ENCODE measurements at regions not wholly inside any gene's neighbourhood (a gene's known extent, or its start where the extent isn't known, plus 50 kb on each side); places are given as distances from the start of the nearest gene placed in this dataset.

- H3K27me3 ChIP-seq (ENCODE audit: control insufficient read depth in 2 of 2, insufficient read depth in 2 of 2, low read length in 2 of 2) = no peaks in the 10 kb centered on the region
- H3K9ac ChIP-seq (ENCODE audit: insufficient read depth in 1 of 2, low read depth in 2 of 2, low read length in 2 of 2) = no peak overlapping the region
- ChIA-PET CTCF (ENCODE audit: low intra/inter-chr PET ratio) (no interaction called here), POLR2A (no interaction called here)
- no peak overlapping the region for H3K27ac ChIP-seq (ENCODE audit: extremely low read depth, low read depth, low read length)
- H3K36me3 ChIP-seq (ENCODE audit: control insufficient read depth, insufficient read depth, low read length) = no peaks in the 10 kb centered on the region
- no peaks in the 10 kb centered on the region for H3K79me2 ChIP-seq (ENCODE audit: control insufficient read depth, insufficient read depth, low read length)
- peak overlapping the region; percentile 69; the same call in 1 of the 2 replicates for H3K4me2 ChIP-seq (ENCODE audit: insufficient read depth, low read length)
- FAIRE-seq (no peak), ATAC-seq (no peak), DNase-seq (ENCODE audit: extremely low read depth in 1 of 4, low spot score in 3 of 4) (no peak)
- intact Hi-C loops (cut with micrococcal nuclease) (no loop called here), in situ Hi-C loops (cut with MboI) (no loop called here)
- no peak for TF ChIP-seq MLLT1 (IDR thresholded peaks at IDR 0.05)
- TF ChIP-seq ZC3H4 (CRISPR knock-in tag; IDR thresholded peaks at IDR 0.05; ENCODE audit: borderline replicate concordance) = no peak
- no peak for TF ChIP-seq CHD1 (IDR thresholded peaks at IDR 0.05; ENCODE audit: low read length)
- no peak for TF ChIP-seq FIP1L1 (IDR thresholded peaks at IDR 0.05; ENCODE audit: low read depth, low read length, poor library complexity, severe bottlenecking)
- no peak for TF ChIP-seq RAD51 (IDR thresholded peaks at IDR 0.05; ENCODE audit: borderline replicate concordance, low read depth)
- TF ChIP-seq JUNB (CRISPR knock-in tag; conservative IDR thresholded peaks at IDR 0.05) = no peak
- TF ChIP-seq HSF4 (CRISPR knock-in tag; IDR thresholded peaks at IDR 0.05; ENCODE audit: borderline replicate concordance) = no peak
- TF ChIP-seq RFX5 (IDR thresholded peaks at IDR 0.05; ENCODE audit: low read depth, low read length) = no peak
- no peak for TF ChIP-seq CBX3 (IDR thresholded peaks at IDR 0.05; ENCODE audit: borderline replicate concordance in 1 of 2, low read length in 2 of 2)
- no peak for TF ChIP-seq ZNF212 (CRISPR knock-in tag; IDR thresholded peaks at IDR 0.05)
- TF ChIP-seq SIX5 (IDR thresholded peaks at IDR 0.05; ENCODE audit: borderline replicate concordance in 1 of 2, insufficient read depth in 1 of 2, low read depth in 1 of 2, low read length in 2 of 2) = no peak
- no peak for TF ChIP-seq CBX2 (IDR thresholded peaks at IDR 0.05; ENCODE audit: insufficient read depth, low read length, poor library complexity, severe bottlenecking)
- no peak for TF ChIP-seq POLR3A (IDR thresholded peaks at IDR 0.05; ENCODE audit: borderline replicate concordance, extremely low read depth, insufficient read depth, insufficient read length)
- TF ChIP-seq PATZ1 (CRISPR knock-in tag; IDR thresholded peaks at IDR 0.05; ENCODE audit: borderline replicate concordance) = no peak
- TF ChIP-seq XRCC4 (IDR thresholded peaks at IDR 0.05; ENCODE audit: extremely low read depth, insufficient read depth, insufficient read length) = no peak
- no peak for TF ChIP-seq NR2C1 (IDR thresholded peaks at IDR 0.05)
- no peak for TF ChIP-seq NR2C1 (tag; IDR thresholded peaks at IDR 0.05)
- H3K4me1 ChIP-seq (replicated peaks in 1 of 2; ENCODE audit: control insufficient read depth in 2 of 2, insufficient read depth in 2 of 2, low read length in 2 of 2) = peaks cover 0 to 3% of the 10 kb centered on the region in 2 experiments; a peak in 2 of 5 replicates
- no peaks in the 10 kb centered on the region for H3K9me1 ChIP-seq (ENCODE audit: control insufficient read depth, insufficient read depth, low read length)
- no TSS peak for BruUV-seq (replicated peaks)
- H4K20me1 ChIP-seq (replicated peaks; ENCODE audit: control insufficient read depth, insufficient read depth, low read length) = no peaks in the 10 kb centered on the region
- no peak overlapping the region; the same call in 1 of the 2 replicates for H2AFZ ChIP-seq (ENCODE audit: low read depth, low read length)
- no peak overlapping the region for H3K4me3 ChIP-seq
- 2% methylated on average over 15 of the region's 25 CpGs for WGBS (ENCODE audit: insufficient coverage, low coverage, missing lambda C conversion rate)
- H3K9me3 ChIP-seq (replicated peaks; ENCODE audit: control insufficient read depth, insufficient read depth, low read depth, low read length) = no peaks in the 10 kb centered on the region
Measured at GRCh38 chr12:37548266-37548805, 768.2 kb upstream of the ALG10B start.
